GM11168 (cell line): ENCODE measurements at regions not wholly inside any gene's neighbourhood (a gene's known extent, or its start where the extent isn't known, plus 50 kb on each side); places are given as distances from the start of the nearest gene placed in this dataset.

Experiments
- in situ Hi-C: fragments of 300-500 bp; cut with MboI; formaldehyde crosslinking; loops from one replicate; pipeline ENCODE4 v1.12.0; 2022; ENCODE audit warnings: low sequenced_read_pairs; ENCODE audit not compliant: unreplicated experiment

GRCh38 chr5:6043491-6044310, 334.6 kb downstream of the MED10 start:
- in situ Hi-C loops = no loop called here

GRCh38 chr5:6041977-6042550, 336.3 kb downstream of the MED10 start:
- in situ Hi-C loops = no loop called here

GRCh38 chr5:6039111-6039510, 339.2 kb downstream of the MED10 start:
- in situ Hi-C loops = no loop called here

GRCh38 chr5:6036006-6036405, 342.3 kb downstream of the MED10 start:
- in situ Hi-C loops = no loop called here

GRCh38 chr5:6029811-6030271, 348.5 kb downstream of the MED10 start:
- in situ Hi-C loops = no loop called here

- in situ Hi-C loops = no loop called here
Observed at GRCh38 chr5:6026766-6027406, 351.5 kb downstream of the MED10 start.

- in situ Hi-C loops = no loop called here
Observed at GRCh38 chr5:6019612-6020011, 358.7 kb downstream of the MED10 start.

GRCh38 chr5:6013506-6013905, 364.8 kb downstream of the MED10 start:
- in situ Hi-C loops = no loop called here

GRCh38 chr5:6011199-6011598, 367.1 kb downstream of the MED10 start:
- in situ Hi-C loops = no loop called here

- in situ Hi-C loops = no loop called here
Observed at GRCh38 chr5:6006838-6007314, 371.5 kb downstream of the MED10 start.

GRCh38 chr5:6003040-6003825, 375.1 kb downstream of the MED10 start:
- in situ Hi-C loops = no loop called here

GRCh38 chr5:6000867-6001266, 377.5 kb downstream of the MED10 start:
- in situ Hi-C loops = no loop called here

GRCh38 chr5:5995819-5996218, 382.5 kb downstream of the MED10 start:
- in situ Hi-C loops = no loop called here

- in situ Hi-C loops = no loop called here
Observed at GRCh38 chr5:5986492-5987178, 391.7 kb downstream of the MED10 start.

- in situ Hi-C loops = no loop called here
Observed at GRCh38 chr5:5985332-5985731, 393.0 kb downstream of the MED10 start.

GRCh38 chr5:5983261-5983980, 394.9 kb downstream of the MED10 start:
- in situ Hi-C loops = no loop called here

- in situ Hi-C loops = no loop called here
Observed at GRCh38 chr5:5981562-5981961, 396.8 kb downstream of the MED10 start.

GRCh38 chr5:5980538-5980895, 397.8 kb downstream of the MED10 start:
- in situ Hi-C loops = no loop called here

GRCh38 chr5:5979761-5980537, 398.4 kb downstream of the MED10 start:
- in situ Hi-C loops = no loop called here
